SK-N-DZ (cell line): ENCODE measurements at regions not wholly inside any gene's neighbourhood (a gene's known extent, or its start where the extent isn't known, plus 50 kb on each side); places are given as distances from the start of the nearest gene placed in this dataset.
"Not testable (repeated sequence)": the region's sequence is repeated elsewhere in the genome, so short reads cannot be mapped to it uniquely, and the experiment has no call there.

Experiments used
- DNase-seq: peaks from one replicate; pipeline ENCODE4 v3.0.0-alpha.2; 2015; ENCODE audit warnings: low spot score

- not testable (repeated sequence) for DNase-seq
These were observed 67.3 kb upstream of the EZR start for GRCh38 chr6:158886346-158886977.

- DNase-seq, result not testable (repeated sequence)
These were observed 62.7 kb upstream of the EZR start for GRCh38 chr6:158881884-158882283.

DNA sequence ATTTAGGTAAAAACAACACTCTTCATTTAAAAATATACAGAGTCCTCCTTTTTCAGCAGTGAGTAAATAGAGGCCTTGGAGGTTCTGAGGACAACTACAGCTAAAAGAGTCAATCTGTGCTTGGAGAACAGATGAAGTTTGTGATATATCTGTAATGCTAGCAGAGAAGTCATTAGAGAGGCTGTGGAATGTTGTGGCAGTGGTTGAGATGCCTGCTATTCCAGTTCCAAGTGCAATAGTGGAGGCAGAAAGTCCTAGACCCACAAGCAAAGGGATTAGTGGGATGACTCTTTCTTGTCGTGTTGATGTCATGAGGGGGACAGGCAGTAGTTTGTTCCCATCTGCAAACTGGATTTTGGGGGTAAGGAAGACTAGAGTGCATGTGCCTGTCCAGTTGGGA, 62.1 kb upstream of the EZR start:
- DNase-seq, result not testable (repeated sequence)

DNA sequence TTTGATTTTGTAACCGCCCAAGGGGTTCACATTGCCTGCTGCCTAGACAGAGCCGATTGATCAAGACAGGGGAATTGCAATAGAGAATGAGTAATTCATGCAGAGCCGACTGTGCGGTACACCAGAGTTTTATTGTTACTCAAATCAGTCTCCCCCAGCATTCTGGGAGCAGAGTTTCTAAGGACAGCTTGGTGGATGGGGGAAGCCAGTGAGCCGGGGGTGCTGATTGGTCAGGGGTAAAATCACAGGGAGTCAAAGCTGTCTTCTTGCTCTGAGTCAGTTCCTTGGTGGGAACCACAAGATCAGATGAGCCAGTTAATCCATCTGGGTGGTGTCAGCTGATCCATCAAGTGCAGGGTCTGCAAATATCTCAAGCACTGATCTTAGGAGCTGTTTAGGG, 60.0 kb upstream of the EZR start:
- no peak for DNase-seq

DNA sequence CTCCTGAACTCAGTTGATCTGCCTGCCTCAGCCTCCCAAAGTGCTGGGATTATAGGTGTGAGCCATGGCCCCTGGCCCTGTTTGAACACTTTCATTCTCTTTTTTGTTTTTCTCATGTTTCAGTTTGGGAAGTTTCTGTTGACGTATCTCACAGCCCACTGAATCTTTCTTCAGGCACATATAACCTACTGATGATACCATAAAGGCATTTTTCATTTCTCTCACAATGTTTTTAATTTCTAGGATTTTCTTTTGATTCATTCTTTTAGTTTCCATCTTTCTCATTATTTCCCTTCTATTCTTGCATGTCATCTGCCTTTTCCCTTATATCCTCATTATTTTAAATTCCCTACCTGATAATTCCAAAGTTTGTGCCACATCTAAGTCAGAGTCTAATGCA, 58.5 kb upstream of the EZR start:
- no peak for DNase-seq

- no peak for DNase-seq
These were observed 57.7 kb upstream of the EZR start for GRCh38 chr6:158876886-158877285.

DNA sequence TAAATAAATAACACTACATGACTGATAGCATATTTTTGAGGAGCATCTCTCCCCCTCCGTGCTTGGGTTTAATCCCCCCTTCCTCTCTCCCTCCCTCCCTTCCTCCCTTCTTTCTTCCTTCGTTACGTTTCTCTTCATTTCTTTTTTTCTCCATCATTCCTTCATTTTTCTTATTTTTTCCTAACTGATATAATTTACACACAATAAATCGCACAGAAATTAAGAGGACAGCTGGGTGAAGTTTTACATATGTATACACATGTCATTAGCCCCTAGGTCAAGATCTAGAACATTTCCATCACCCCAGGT, 51.4 kb upstream of the EZR start:
- DNase-seq, result no peak

GRCh38 chr6:158869826-158870648, 50.9 kb upstream of the EZR start:
- peak; percentile 66 for DNase-seq

DNA sequence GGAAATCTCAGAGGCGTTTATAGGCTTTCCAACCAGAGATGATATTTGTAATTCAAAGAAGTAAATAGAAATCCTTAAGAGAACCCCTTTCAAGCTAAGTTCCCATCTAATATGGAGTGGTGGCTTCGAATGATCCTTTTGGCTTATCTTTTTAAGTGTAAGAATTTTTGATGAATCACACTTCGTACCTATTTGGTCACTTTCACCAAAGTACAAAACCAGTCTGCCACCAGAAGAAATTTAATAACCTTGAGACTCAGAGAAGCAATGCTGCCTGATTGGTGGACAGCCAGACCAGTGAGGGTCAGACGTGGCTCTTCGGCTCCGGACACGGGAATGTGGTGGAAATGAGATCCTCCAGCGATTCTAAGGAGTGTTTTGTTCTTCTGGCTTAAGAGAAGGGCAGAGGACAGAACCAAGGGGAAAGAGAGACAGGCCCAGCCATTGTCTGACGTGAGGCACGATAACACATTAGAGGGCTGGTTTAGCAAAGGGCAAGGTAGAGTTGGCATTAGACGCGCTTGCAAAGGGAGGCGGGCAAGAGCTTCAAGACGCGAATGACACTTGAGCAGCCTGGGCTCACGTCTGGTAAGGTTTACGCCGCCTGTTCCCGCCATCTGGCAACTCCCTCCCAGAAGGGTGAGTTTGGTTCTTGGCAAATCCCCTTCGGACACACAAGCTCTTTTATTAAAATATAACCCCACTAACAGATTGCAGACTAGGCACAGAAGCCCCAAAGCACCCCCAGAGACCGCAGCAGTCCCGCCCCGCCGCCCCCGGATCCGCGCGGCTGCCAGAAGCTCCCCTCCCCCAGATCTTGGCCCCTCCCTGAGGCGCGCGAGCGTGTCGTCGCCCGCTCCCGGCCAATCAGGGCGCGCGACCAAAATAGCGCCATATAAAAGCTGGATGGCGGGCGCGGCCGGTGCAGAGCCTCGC, 50.0 kb upstream of the EZR start:
- DNase-seq, result peak; percentile 82
